G401.6 (cell line): ENCODE measurements at regions not wholly inside any gene's neighbourhood (a gene's known extent, or its start where the extent isn't known, plus 50 kb on each side); places are given as distances from the start of the nearest gene placed in this dataset.

Experiments
- FAIRE-seq: peaks from 2 replicates; lab custom pipeline; 2012; peaks lifted over from hg19 to GRCh38; lab: Jason Lieb, UNC

GRCh38 chr12:23472329-23472971 lies 477.0 kb downstream of the SOX5 start:
- no peak for FAIRE-seq

DNA sequence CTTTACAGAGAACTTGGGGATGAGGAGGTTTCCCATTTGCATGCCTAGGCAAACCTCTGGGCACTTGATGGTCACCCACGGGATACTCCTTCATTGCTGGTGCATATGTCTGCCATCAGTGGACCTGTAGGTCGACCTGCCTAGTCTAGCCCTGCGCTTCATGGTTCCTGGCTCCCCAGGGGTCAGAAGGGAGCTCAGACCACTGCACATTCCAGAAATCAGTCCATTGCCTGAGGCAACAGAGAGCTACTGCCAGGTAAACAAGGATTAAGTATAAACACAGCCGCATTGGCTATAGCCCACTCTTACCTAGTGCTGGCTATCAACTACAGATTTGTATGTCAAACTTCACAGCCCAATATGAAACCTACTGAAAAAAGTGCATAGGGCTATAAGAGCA lies 476.4 kb downstream of the SOX5 start:
- FAIRE-seq, result no peak

GRCh38 chr12:23474438-23474976 lies 475.0 kb downstream of the SOX5 start:
- no peak for FAIRE-seq
